Upper lobe of left lung (tissue), 6 donors: ENCODE measurements at regions not wholly inside any gene's neighbourhood (a gene's known extent, or its start where the extent isn't known, plus 50 kb on each side); places are given as distances from the start of the nearest gene placed in this dataset.

ENCODE experiments used
- ATAC-seq, 2 donors: fragments of 200-7000 bp; cut with Tn5 transposase; one replicate each; pipeline ENCODE4 v1.9.1; 2022; ENCODE audit warnings: mild to moderate bottlenecking in 2 of 2, moderate library complexity in 2 of 2; ENCODE audit not compliant: low FRiP score in 2 of 2
- DNase-seq, 2 donors: peaks; one replicate each; pipeline ENCODE4 v3.0.0-alpha.2; 2019 to 2020
- H3K27ac ChIP-seq, 4 donors: fragments of 200-600 bp; sonication (generic); one replicate each; pipeline ENCODE4 v1.5.1; 2016 to 2019
- H3K27me3 ChIP-seq, 4 donors: fragments of 200-600 bp; sonication (generic); one replicate each; pipeline ENCODE4 v1.5.1; 2017 to 2019
- H3K36me3 ChIP-seq, 4 donors: fragments of 200-600 bp; sonication (generic); one replicate each; pipeline ENCODE4 v1.5.1; 2016 to 2019
- H3K4me1 ChIP-seq, 4 donors: fragments of 200-600 bp; sonication (generic); one replicate each; pipeline ENCODE4 v1.5.1; 2018 to 2019
- H3K4me3 ChIP-seq, 4 donors: fragments of 200-600 bp; sonication (generic); one replicate each; pipeline ENCODE4 v1.5.1; 2017 to 2019; ENCODE audit warnings: mild to moderate bottlenecking in 2 of 4, moderate library complexity in 1 of 4
- H3K9me3 ChIP-seq, 4 donors: fragments of 200-600 bp; sonication (generic); one replicate each; pipeline ENCODE4 v1.5.1; 2018 to 2019
- EP300 ChIP-seq, 4 donors: sonication (generic); formaldehyde crosslinking; IDR thresholded peaks; one replicate each; pipeline ENCODE4 v1.5.1; 2017; ENCODE audit warnings: antibody characterized with exemption in 4 of 4, control low read depth in 2 of 4
- POLR2A ChIP-seq, 4 donors: fragments of 450-650 bp; IDR thresholded peaks; one replicate each; pipeline ENCODE4 v1.5.1; 2016 to 2017; ENCODE audit warnings: antibody characterized with exemption in 4 of 4, mild to moderate bottlenecking in 2 of 4
- POLR2AphosphoS5 ChIP-seq, 2 donors: sonication (generic); formaldehyde crosslinking; IDR thresholded peaks; one replicate each; pipeline ENCODE4 v1.5.1; 2017; ENCODE audit warnings: antibody characterized with exemption in 2 of 2
- WGBS, 2 donors: methylation state at CpG; one replicate each; pipeline ENCODE4 v1.1.5; 2017 to 2018; 5-methylcytosine and 5-hydroxymethylcytosine counted together
- TF ChIP-seq, protein P1 (sequence below), 6 experiments: fragments of 450-650 bp in 4 of 6; fragments of 200-600 bp in 2 of 6; sonication (generic) in 2 of 6; IDR thresholded peaks; one replicate each; pipeline ENCODE4 v1.5.1; 2016 to 2019; ENCODE audit warnings: antibody characterized with exemption in 6 of 6
- donor health status: DM: no; HTN: no; CAD: no; lungs with moderate emphysema.
- donor health status: DM: no; HTN: yes; CAD: no; lungs with severe emphysema.

DNA sequence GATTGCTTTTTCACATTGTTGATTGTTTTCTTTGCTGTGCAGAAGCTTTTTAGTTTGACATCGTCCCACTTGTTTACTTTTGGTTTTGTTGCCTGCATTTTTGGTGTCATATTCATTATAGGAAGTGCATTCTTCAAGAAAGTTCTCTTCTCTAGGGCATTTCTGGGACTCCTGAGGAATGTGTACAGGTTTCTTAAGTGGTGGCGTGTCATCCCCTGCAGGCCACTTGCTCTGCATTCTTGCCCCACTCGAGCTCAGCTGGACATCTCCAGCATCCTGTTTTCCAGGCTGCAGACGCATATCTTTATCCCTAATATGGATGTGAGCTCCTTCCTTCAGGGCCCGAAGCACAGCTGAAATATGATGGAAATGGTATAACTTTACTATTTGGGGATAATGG, 255.6 kb upstream of the HABP2 start:
- ATAC-seq, result no peak
- H3K27me3 ChIP-seq, result no peaks in the 10 kb centered on the region
- H3K9me3 ChIP-seq, result no peaks in the 10 kb centered on the region
- H3K36me3 ChIP-seq, result no peaks in the 10 kb centered on the region
- no peak for TF ChIP-seq POLR2AphosphoS5 (IDR thresholded peaks at IDR 0.05)
- TF ChIP-seq EP300 (IDR thresholded peaks at IDR 0.05), result no peak
- TF ChIP-seq, protein P1, sequence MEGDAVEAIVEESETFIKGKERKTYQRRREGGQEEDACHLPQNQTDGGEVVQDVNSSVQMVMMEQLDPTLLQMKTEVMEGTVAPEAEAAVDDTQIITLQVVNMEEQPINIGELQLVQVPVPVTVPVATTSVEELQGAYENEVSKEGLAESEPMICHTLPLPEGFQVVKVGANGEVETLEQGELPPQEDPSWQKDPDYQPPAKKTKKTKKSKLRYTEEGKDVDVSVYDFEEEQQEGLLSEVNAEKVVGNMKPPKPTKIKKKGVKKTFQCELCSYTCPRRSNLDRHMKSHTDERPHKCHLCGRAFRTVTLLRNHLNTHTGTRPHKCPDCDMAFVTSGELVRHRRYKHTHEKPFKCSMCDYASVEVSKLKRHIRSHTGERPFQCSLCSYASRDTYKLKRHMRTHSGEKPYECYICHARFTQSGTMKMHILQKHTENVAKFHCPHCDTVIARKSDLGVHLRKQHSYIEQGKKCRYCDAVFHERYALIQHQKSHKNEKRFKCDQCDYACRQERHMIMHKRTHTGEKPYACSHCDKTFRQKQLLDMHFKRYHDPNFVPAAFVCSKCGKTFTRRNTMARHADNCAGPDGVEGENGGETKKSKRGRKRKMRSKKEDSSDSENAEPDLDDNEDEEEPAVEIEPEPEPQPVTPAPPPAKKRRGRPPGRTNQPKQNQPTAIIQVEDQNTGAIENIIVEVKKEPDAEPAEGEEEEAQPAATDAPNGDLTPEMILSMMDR (IDR thresholded peaks at IDR 0.05), result no peak
- TF ChIP-seq POLR2A (IDR thresholded peaks at IDR 0.05), result no peak
- no peak overlapping the region for H3K4me3 ChIP-seq
- 60 to 63% methylated on average over 5 of the region's 5 CpGs for WGBS, 2 donors
- no peak for DNase-seq
- H3K4me1 ChIP-seq, result peaks cover 0 to 8% (median 3%) of the 10 kb centered on the region in 4 donors
- no peak overlapping the region for H3K27ac ChIP-seq

DNA sequence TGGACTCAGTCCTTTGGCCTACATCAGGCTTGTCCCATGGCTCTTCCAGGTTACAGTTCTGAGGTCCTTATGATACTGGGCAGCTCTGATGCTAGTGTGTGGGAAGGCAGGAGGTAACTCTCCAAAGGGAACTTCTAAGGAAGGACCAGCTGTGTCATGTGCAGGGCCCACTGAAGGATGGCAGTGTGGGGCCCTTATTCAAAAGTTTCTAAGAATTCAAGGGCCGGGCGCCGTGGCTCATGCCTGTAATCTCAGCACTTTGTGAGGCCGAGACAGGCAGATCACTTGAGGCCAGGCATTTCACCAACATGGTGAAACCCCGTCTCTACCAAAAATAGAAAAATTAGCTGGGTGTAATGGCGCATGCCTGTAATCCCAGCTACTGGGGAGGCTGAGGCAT, 254.2 kb upstream of the HABP2 start:
- no peak for TF ChIP-seq POLR2A (IDR thresholded peaks at IDR 0.05)
- TF ChIP-seq, protein P1 (IDR thresholded peaks at IDR 0.05), result no peak
- Histone ChIP-seq H3K4me3 (no peak overlapping the region), H3K9me3 (no peaks in the 10 kb centered on the region), H3K4me1 (peaks cover 0 to 7% (median 2%) of the 10 kb centered on the region in 4 donors), H3K27me3 (no peaks in the 10 kb centered on the region), H3K36me3 (no peaks in the 10 kb centered on the region), H3K27ac (no peak overlapping the region)
- 91 to 100% methylated on average over 4 to 6 of the region's 6 CpGs for WGBS, 2 donors
- ATAC-seq (no peak), DNase-seq (no peak)

DNA sequence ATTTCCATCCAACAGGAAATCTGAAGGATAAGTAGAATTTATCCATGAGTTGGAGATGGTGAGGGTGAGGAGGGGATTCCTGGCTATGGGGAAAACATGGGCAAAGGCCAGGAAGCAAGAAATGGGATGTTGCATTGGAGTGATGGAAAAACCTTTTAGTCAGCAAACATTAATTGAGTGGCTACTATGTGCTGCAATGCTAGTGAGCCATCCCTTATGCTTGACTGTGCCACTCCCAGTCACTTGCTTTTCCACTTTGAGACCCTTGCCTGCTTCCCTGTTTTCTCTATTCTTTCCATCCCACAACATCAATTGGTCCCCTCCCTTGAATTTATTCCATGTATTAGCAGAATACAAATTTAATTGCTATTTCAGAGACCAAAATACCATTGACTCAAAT, 252.7 kb upstream of the HABP2 start:
- Histone ChIP-seq H3K27me3 (no peaks in the 10 kb centered on the region), H3K36me3 (no peaks in the 10 kb centered on the region), H3K27ac (no peak overlapping the region), H3K4me3 (no peak overlapping the region), H3K9me3 (no peaks in the 10 kb centered on the region), H3K4me1 (peaks cover 0 to 7% (median 2%) of the 10 kb centered on the region in 4 donors)
- TF ChIP-seq POLR2AphosphoS5 (IDR thresholded peaks at IDR 0.05) (no peak), EP300 (IDR thresholded peaks at IDR 0.05) (no peak), POLR2A (IDR thresholded peaks at IDR 0.05) (no peak)
- TF ChIP-seq, protein P1 (IDR thresholded peaks at IDR 0.05), result no peak
- ATAC-seq (no peak), DNase-seq (no peak)

DNA sequence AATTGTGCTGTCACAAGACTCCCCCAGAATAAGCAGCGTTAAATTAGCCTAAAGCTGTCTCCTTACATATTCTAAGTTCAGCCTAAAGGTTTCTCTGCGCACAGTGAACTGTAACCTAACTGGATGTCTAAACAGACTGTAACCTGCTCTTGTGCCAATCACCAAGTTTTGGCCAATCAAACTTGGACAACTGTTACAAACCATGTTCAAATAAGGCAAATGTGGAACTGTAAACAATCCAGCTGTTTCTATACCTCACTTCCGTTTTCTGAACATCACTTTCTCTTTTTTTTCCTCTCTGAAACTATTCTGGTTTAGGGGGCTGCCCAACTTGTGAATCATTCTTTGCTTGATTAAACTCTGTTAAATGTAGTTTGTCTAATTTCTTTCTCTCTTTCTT, 252.2 kb upstream of the HABP2 start:
- Histone ChIP-seq H3K36me3 (no peaks in the 10 kb centered on the region), H3K27ac (no peak overlapping the region), H3K27me3 (no peaks in the 10 kb centered on the region), H3K4me1 (peaks cover 0 to 7% (median 2%) of the 10 kb centered on the region in 4 donors), H3K9me3 (no peaks in the 10 kb centered on the region), H3K4me3 (no peak overlapping the region)
- DNase-seq, result no peak
- TF ChIP-seq POLR2AphosphoS5 (IDR thresholded peaks at IDR 0.05), result no peak
- no peak for TF ChIP-seq EP300 (IDR thresholded peaks at IDR 0.05)
- TF ChIP-seq POLR2A (IDR thresholded peaks at IDR 0.05), result no peak
- TF ChIP-seq, protein P1 (IDR thresholded peaks at IDR 0.05), result no peak
- 60 to 72% methylated on average over 3 of the region's 3 CpGs for WGBS, 2 donors
- ATAC-seq, result peak in 1 of 2 donors; percentile 6

DNA sequence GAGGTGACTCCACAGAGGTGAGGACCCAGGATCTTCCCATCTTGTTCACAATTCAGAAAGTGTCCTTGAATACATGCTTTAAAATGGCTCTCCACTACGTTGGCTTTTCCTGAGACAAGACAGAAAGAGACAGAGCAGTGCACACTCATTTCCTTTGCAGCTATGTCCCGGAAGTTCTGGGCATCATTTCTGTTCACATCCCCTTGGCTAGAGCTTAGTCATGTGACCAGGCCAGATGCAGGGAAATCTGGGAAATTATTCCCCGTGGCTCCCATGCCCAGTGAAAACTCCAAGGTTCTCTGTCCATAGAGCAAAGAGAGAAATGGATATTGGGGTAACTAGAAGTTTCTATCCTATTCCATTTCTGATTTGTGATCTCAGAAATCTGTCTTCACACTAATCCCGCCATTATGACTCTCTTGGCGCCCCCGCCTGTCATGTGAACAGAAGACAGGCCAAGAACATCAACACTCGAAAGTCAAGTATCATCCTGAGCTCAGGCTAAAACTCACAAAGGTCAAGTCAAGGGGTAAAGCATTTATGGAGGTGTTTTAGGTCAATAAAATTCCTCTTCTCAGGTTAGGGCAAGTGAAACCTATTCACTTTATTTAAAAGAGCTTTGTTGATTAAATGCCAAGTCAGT, 251.4 kb upstream of the HABP2 start:
- H3K4me1 ChIP-seq, result peaks cover 0 to 7% (median 2%) of the 10 kb centered on the region in 4 donors
- WGBS, 2 donors, result 67% methylated on average over 7 of the region's 7 CpGs
- no peak overlapping the region for H3K4me3 ChIP-seq
- TF ChIP-seq, protein P1 (IDR thresholded peaks at IDR 0.05), result no peak
- TF ChIP-seq POLR2A (IDR thresholded peaks at IDR 0.05), result no peak
- TF ChIP-seq POLR2AphosphoS5 (IDR thresholded peaks at IDR 0.05), result no peak
- TF ChIP-seq EP300 (IDR thresholded peaks at IDR 0.05), result no peak
- H3K9me3 ChIP-seq, result no peaks in the 10 kb centered on the region
- no peak for ATAC-seq
- H3K27ac ChIP-seq, result no peak overlapping the region
- no peaks in the 10 kb centered on the region for H3K36me3 ChIP-seq
- DNase-seq, result no peak
- no peaks in the 10 kb centered on the region for H3K27me3 ChIP-seq
